HCT116 (cell line): ENCODE measurements at regions not wholly inside any gene's neighbourhood (a gene's known extent, or its start where the extent isn't known, plus 50 kb on each side); places are given as distances from the start of the nearest gene placed in this dataset.

Experiments
- ATF3 ChIP-seq: IDR thresholded peaks from 2 replicates; pipeline ENCODE4 v1.6.1; 2012
- EZH2 ChIP-seq: fragments of 200-600 bp; sonication (generic); IDR thresholded peaks from 2 replicates; pipeline ENCODE4 v1.6.1; 2017; ENCODE audit warnings: antibody characterized with exemption, mixed run types
- JUND ChIP-seq: IDR thresholded peaks from 2 replicates; pipeline ENCODE4 v1.6.1; 2012
- POLR2A ChIP-seq: IDR thresholded peaks from 2 replicates; pipeline ENCODE4 v1.7.0; 2011; ENCODE audit warnings: borderline replicate concordance; ENCODE audit not compliant: insufficient read depth, insufficient read length; ENCODE audit errors: extremely low read depth
- RAD21 ChIP-seq: IDR thresholded peaks from 2 replicates; pipeline ENCODE4 v1.6.1; 2012; ENCODE audit warnings: low read depth, mild to moderate bottlenecking
- SIN3A ChIP-seq: IDR thresholded peaks from 2 replicates; pipeline ENCODE4 v1.6.1; 2012; ENCODE audit warnings: low read depth
- TCF7L2 ChIP-seq: IDR thresholded peaks from 2 replicates; pipeline ENCODE4 v1.7.0; 2011; ENCODE audit warnings: borderline replicate concordance, inconsistent platforms; ENCODE audit not compliant: insufficient read depth, insufficient read length; ENCODE audit errors: extremely low read depth
- TF ChIP-seq, protein P1 (sequence below), 3 experiments: fragments of 200-600 bp in 1 of 3; sonication (generic) in 1 of 3; IDR thresholded peaks in 2 of 3; conservative IDR thresholded peaks in 1 of 3; 2 replicates each; pipeline ENCODE4 v1.5.1; 2012 to 2017; ENCODE audit warnings: low read depth in 2 of 3, low read length in 2 of 3, antibody characterized with exemption in 1 of 3, borderline replicate concordance in 1 of 3, control low read depth in 1 of 3, mild to moderate bottlenecking in 1 of 3, mixed read lengths in 1 of 3, mixed run types in 1 of 3, moderate library complexity in 1 of 3; ENCODE audit not compliant: insufficient read depth in 1 of 3

DNA sequence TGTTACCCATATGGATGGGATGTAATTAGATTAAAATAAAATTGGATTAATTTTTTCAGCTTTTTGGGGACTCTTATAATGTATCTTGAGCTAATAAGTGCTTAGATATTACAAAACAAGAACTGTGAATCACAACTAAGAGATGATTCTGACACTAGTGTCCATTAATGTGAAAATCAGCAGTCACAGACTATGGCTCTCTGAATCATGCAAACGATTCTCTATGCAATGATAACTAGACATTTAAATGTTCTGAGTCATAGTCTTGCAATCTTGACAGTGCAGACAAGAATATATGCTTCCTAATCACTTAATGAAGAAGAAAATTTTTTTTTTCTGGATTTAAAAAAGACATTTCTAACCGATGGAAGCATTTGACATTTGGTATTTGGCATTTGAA is 82.2 kb upstream of the OPRM1 start:
- no peak for TF ChIP-seq POLR2A
- no peak for TF ChIP-seq EZH2
- TF ChIP-seq TCF7L2: no peak
- TF ChIP-seq, protein P1, sequence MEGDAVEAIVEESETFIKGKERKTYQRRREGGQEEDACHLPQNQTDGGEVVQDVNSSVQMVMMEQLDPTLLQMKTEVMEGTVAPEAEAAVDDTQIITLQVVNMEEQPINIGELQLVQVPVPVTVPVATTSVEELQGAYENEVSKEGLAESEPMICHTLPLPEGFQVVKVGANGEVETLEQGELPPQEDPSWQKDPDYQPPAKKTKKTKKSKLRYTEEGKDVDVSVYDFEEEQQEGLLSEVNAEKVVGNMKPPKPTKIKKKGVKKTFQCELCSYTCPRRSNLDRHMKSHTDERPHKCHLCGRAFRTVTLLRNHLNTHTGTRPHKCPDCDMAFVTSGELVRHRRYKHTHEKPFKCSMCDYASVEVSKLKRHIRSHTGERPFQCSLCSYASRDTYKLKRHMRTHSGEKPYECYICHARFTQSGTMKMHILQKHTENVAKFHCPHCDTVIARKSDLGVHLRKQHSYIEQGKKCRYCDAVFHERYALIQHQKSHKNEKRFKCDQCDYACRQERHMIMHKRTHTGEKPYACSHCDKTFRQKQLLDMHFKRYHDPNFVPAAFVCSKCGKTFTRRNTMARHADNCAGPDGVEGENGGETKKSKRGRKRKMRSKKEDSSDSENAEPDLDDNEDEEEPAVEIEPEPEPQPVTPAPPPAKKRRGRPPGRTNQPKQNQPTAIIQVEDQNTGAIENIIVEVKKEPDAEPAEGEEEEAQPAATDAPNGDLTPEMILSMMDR (IDR thresholded peaks at IDR 0.05 in 2 of 3, conservative IDR thresholded peaks at IDR 0.05 in 1 of 3; ENCODE audit: borderline replicate concordance in 1 of 3, insufficient read depth in 1 of 3, low read depth in 2 of 3, low read length in 2 of 3): no peak
- no peak for TF ChIP-seq SIN3A
- no peak for TF ChIP-seq JUND
- TF ChIP-seq RAD21: no peak
- no peak for TF ChIP-seq ATF3
